ENCODE measurements at regions not wholly inside any gene's neighbourhood (a gene's known extent, or its start where the extent isn't known, plus 50 kb on each side); places are given as distances from the start of the nearest gene placed in this dataset.

DNA sequence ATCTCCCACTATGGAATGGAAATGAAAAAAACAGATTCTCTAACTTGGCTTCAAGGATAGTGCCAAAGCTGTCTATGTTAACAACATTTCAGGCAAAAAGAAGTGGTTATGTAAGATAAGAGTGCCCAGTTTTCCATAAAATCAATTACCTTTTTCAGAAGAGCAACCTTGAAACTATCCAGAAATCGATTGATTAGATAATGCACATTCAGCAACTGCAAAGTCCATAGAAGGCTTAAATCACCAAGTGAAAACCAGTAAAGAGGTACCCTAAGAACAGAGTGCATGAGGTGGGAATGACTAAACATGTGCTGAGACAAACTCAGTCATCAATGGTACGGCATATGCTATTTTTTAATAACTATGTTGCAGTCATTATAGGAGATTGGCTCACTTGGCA lies 71.9 kb upstream of the TNKS2 start:
- no peak for DNase-seq
- Histone ChIP-seq H3K4me1 (no peaks in the 10 kb centered on the region), H3K36me3 (no peaks in the 10 kb centered on the region), H3K27ac (no peak overlapping the region), H3K9me3 (no peaks in the 10 kb centered on the region), H3K27me3 (no peaks in the 10 kb centered on the region), H3K4me3 (no peak overlapping the region)
- no peak for TF ChIP-seq POLR2A (IDR thresholded peaks at IDR 0.05)
- TF ChIP-seq, protein P1, sequence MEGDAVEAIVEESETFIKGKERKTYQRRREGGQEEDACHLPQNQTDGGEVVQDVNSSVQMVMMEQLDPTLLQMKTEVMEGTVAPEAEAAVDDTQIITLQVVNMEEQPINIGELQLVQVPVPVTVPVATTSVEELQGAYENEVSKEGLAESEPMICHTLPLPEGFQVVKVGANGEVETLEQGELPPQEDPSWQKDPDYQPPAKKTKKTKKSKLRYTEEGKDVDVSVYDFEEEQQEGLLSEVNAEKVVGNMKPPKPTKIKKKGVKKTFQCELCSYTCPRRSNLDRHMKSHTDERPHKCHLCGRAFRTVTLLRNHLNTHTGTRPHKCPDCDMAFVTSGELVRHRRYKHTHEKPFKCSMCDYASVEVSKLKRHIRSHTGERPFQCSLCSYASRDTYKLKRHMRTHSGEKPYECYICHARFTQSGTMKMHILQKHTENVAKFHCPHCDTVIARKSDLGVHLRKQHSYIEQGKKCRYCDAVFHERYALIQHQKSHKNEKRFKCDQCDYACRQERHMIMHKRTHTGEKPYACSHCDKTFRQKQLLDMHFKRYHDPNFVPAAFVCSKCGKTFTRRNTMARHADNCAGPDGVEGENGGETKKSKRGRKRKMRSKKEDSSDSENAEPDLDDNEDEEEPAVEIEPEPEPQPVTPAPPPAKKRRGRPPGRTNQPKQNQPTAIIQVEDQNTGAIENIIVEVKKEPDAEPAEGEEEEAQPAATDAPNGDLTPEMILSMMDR (IDR thresholded peaks at IDR 0.05), result no peak

DNA sequence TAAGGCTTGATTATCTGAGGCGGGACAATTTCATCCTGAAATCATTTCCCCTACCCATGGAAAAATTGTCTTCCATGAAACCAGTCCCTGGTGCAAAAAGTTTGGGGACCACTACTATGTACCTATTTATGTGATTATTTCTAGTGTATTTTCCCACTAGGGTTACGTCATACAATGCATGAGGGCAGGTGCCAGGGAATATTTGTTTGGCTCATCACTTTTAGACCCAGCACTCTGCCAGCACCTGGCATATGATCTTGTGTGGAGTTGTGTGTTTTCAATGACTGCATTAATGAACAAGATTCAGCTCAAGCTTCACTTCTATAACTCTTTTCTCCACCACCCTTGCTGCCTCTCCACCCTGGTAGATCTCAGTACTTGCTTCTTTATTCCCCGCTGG lies 73.3 kb upstream of the TNKS2 start:
- no peak overlapping the region for H3K4me3 ChIP-seq
- H3K27ac ChIP-seq, result no peak overlapping the region
- no peaks in the 10 kb centered on the region for H3K4me1 ChIP-seq
- no peak for DNase-seq
- H3K9me3 ChIP-seq, result no peaks in the 10 kb centered on the region
- H3K27me3 ChIP-seq, result no peaks in the 10 kb centered on the region
- H3K36me3 ChIP-seq, result no peaks in the 10 kb centered on the region
- TF ChIP-seq, protein P1 (IDR thresholded peaks at IDR 0.05), result no peak
- no peak for TF ChIP-seq POLR2A (IDR thresholded peaks at IDR 0.05)

DNA sequence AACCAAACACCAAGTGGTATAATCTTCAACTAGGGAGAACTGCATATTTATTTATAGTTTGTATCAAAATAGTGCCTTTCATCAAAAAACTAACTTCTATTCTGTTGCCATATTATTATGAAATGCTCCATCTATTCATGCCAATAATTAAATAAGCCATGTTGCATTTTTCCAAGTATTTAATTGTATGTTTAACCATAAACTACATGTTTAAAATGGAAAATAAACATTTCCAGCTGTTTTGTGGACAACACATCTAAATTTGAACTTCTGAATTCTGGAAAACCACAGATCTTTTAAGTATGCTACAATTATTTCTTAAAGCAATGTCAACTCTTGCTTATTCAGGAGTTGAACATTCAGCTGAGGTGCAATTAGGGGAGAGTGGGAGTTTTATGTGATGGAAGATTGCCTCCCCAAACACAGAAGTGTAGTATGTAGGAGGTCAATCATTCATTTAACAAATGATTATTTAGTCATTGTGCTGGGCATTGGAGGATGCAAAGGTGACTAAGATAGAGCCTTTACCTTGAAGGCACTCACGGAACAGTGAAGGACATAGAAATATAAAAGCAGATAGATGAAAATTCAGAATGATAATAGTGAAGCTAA lies 80.7 kb upstream of the PPP1R3C start:
- H3K4me1 ChIP-seq, result no peaks in the 10 kb centered on the region
- no peak overlapping the region for H3K27ac ChIP-seq
- H3K4me3 ChIP-seq, result no peak overlapping the region
- no peak for DNase-seq
- H3K36me3 ChIP-seq, result no peaks in the 10 kb centered on the region
- TF ChIP-seq POLR2A (IDR thresholded peaks at IDR 0.05), result no peak
- TF ChIP-seq, protein P1 (IDR thresholded peaks at IDR 0.05), result no peak
- no peaks in the 10 kb centered on the region for H3K27me3 ChIP-seq
- no peaks in the 10 kb centered on the region for H3K9me3 ChIP-seq

DNA sequence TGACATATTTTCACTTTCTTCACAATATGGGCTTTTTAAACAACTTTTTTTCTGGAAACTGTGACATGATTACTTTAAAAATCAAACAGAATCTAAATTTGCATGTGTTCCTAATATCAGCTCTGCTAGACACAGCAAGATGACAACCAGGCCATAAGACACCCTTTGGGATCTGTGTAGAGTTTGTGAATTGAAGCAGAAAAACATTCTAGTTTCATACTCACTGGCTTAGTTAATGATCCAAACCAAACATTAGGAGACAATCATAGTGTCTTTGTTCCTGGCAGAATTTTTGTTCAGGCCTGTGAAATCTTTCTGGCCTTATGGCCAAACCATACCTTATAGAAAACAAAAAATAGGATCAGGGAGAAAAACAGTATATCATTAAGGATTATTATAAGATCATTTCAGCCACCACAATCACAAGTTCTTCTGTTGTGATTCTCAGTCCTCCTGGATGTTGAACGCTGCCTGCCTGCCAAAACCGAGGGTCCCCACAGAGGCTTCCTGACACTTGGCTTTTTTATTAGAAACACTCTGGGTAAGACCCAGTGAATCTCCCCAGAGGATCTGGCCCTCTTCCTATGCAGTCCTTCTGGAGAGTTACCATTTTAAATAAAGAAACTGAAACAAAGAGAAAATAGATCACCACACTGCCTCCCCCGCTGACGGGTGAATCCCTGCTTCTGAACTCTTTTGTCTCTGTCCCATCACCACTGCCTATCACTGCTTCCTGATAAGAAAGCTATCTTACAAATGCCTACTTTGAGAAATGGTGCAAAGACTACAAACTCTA lies 79.2 kb upstream of the PPP1R3C start:
- Histone ChIP-seq H3K27ac (no peak overlapping the region), H3K9me3 (no peaks in the 10 kb centered on the region), H3K4me1 (no peaks in the 10 kb centered on the region), H3K27me3 (no peaks in the 10 kb centered on the region), H3K36me3 (no peaks in the 10 kb centered on the region), H3K4me3 (no peak overlapping the region)
- no peak for TF ChIP-seq POLR2A (IDR thresholded peaks at IDR 0.05)
- TF ChIP-seq, protein P1 (IDR thresholded peaks at IDR 0.05), result no peak
- no peak for DNase-seq

DNA sequence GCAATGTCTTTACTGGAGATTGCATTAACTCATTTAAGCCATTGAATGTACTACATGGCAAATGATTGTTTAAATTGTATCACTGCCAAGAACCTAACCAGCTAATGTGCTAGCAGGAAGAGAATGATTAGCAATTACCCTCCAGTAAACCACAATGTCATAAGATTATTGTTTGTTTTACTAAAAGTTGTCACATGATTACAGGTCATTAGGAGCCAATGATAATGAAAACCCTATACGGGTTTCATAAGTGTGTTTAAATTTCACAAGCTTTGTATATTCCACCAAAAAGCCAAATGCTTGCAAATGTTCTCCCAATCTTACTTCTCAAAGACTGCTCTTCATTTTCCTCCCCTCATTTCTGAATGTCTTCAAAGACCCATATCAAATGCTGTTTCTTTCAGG lies 76.5 kb upstream of the PPP1R3C start:
- Histone ChIP-seq H3K4me3 (no peak overlapping the region), H3K27me3 (no peaks in the 10 kb centered on the region), H3K9me3 (no peaks in the 10 kb centered on the region), H3K36me3 (no peaks in the 10 kb centered on the region), H3K4me1 (no peaks in the 10 kb centered on the region), H3K27ac (no peak overlapping the region)
- no peak for DNase-seq
- no peak for TF ChIP-seq POLR2A (IDR thresholded peaks at IDR 0.05)
- TF ChIP-seq, protein P1 (IDR thresholded peaks at IDR 0.05), result no peak

All from Peyer's patch (tissue), 4 donors.